ENCODE measurements at regions not wholly inside any gene's neighbourhood (a gene's known extent, or its start where the extent isn't known, plus 50 kb on each side); places are given as distances from the start of the nearest gene placed in this dataset.

DNA sequence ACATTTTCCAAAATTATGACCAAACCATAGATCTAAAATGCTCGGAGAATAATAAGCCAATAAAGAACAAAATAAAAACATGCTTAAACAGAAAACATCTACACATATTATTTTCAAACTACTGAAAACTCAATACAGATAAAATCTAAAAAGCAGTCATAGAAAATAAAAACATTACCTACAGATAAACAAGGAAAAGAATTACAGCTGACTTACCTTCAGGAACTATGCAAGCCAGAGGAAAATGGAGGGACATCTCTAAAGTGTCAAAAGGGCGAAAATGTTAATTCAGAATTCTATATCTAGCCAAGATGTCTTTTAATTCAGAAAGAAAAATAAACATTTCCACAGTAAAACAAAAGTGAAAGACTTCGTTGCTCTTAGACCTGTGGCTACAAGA is 112.9 kb upstream of the GYPC start:
- ChIA-PET CTCF (no interaction called here), POLR2A (ENCODE audit: low non-redundant PET) (no interaction called here)
- DNase-seq (ENCODE audit: low spot score): no peak
- peaks cover 11% of the 10 kb centered on the region for H3K9me3 ChIP-seq (ENCODE audit: low read depth, low read length, poor library complexity, severe bottlenecking)
- H3K27me3 ChIP-seq (replicated peaks; ENCODE audit: insufficient read depth, low read depth, low read length, poor library complexity): peaks cover 11% of the 10 kb centered on the region
- H3K4me1 ChIP-seq (ENCODE audit: insufficient read depth, low read length, poor library complexity, severe bottlenecking): no peaks in the 10 kb centered on the region
- no peak overlapping the region for H3K27ac ChIP-seq (ENCODE audit: low read depth, low read length, poor library complexity, severe bottlenecking)
- no TSS peak for BruUV-seq (replicated peaks)
- no peaks in the 10 kb centered on the region for H3K36me3 ChIP-seq (ENCODE audit: insufficient read depth, low read length, poor library complexity, severe bottlenecking)
- H3K4me3 ChIP-seq (ENCODE audit: low read depth, low read length, poor library complexity, severe bottlenecking): no peak overlapping the region
- TF ChIP-seq EZH2 (IDR thresholded peaks at IDR 0.05; ENCODE audit: borderline replicate concordance, low read depth, low read length, poor library complexity, severe bottlenecking): no peak
- intact Hi-C loops (cut with micrococcal nuclease; ENCODE audit: unreplicated experiment): no loop called here

DNA sequence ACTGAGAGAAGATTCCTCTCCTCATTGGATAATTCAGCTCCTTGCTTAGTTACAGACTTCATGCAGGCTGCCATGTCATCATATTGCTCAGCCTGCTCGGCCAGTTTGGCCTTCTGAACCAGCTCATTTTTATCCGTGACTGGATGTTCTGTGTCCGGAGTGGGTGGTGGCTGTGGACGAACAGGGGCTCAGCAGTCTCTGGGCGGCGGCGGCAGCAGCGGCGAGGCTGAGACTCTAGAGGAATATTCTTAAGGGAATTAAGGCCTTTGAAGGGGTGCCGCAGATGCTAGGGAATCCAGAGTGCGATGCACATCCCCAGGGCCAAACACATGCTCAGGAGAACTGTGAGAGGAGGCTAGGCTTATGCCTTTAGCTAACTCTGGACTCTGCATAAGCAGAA is 97.9 kb upstream of the GYPC start:
- DNase-seq (ENCODE audit: low spot score): no peak
- intact Hi-C loops (cut with micrococcal nuclease; ENCODE audit: unreplicated experiment): no loop called here
- POLR2A ChIA-PET (ENCODE audit: low non-redundant PET): no interaction called here
- no peak overlapping the region for H3K27ac ChIP-seq (ENCODE audit: low read depth, low read length, poor library complexity, severe bottlenecking)
- CTCF ChIA-PET: no interaction called here
- no peaks in the 10 kb centered on the region for H3K36me3 ChIP-seq (ENCODE audit: insufficient read depth, low read length, poor library complexity, severe bottlenecking)
- H3K4me1 ChIP-seq (ENCODE audit: insufficient read depth, low read length, poor library complexity, severe bottlenecking): no peaks in the 10 kb centered on the region
- H3K27me3 ChIP-seq (replicated peaks; ENCODE audit: insufficient read depth, low read depth, low read length, poor library complexity): peaks cover 12% of the 10 kb centered on the region
- TF ChIP-seq EZH2 (IDR thresholded peaks at IDR 0.05; ENCODE audit: borderline replicate concordance, low read depth, low read length, poor library complexity, severe bottlenecking): no peak
- TF ChIP-seq, protein P1, sequence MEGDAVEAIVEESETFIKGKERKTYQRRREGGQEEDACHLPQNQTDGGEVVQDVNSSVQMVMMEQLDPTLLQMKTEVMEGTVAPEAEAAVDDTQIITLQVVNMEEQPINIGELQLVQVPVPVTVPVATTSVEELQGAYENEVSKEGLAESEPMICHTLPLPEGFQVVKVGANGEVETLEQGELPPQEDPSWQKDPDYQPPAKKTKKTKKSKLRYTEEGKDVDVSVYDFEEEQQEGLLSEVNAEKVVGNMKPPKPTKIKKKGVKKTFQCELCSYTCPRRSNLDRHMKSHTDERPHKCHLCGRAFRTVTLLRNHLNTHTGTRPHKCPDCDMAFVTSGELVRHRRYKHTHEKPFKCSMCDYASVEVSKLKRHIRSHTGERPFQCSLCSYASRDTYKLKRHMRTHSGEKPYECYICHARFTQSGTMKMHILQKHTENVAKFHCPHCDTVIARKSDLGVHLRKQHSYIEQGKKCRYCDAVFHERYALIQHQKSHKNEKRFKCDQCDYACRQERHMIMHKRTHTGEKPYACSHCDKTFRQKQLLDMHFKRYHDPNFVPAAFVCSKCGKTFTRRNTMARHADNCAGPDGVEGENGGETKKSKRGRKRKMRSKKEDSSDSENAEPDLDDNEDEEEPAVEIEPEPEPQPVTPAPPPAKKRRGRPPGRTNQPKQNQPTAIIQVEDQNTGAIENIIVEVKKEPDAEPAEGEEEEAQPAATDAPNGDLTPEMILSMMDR (conservative IDR thresholded peaks at IDR 0.05; ENCODE audit: low read depth, low read length): no peak
- H3K9me3 ChIP-seq (ENCODE audit: low read depth, low read length, poor library complexity, severe bottlenecking): no peaks in the 10 kb centered on the region
- no peak overlapping the region for H3K4me3 ChIP-seq (ENCODE audit: low read depth, low read length, poor library complexity, severe bottlenecking)
- no TSS peak for BruUV-seq (replicated peaks)

DNA sequence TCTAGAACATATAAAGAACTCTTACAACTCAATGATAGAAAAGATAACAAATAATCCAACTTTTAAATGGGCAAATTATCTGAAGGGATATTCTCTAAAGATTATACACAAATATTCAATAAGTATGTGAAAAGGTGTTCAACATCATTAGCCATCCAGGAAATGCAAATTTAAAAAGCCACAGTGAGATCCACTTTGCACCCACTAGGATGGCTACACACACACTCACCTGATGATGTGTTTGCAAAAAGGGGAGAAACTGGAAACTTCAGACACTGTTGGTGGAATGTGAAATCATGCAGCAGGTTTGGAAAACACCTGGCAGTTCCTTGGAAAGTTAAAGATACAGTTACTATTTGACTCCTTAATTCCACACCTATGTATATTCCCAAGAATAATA is 87.2 kb upstream of the GYPC start:
- POLR2A ChIA-PET (ENCODE audit: low non-redundant PET): no interaction called here
- intact Hi-C loops (cut with micrococcal nuclease; ENCODE audit: unreplicated experiment): no loop called here
- no TSS peak for BruUV-seq (replicated peaks)
- Histone ChIP-seq H3K4me3 (ENCODE audit: low read depth, low read length, poor library complexity, severe bottlenecking) (no peak overlapping the region), H3K27me3 (replicated peaks; ENCODE audit: insufficient read depth, low read depth, low read length, poor library complexity) (peaks cover 3% of the 10 kb centered on the region), H3K9me3 (ENCODE audit: low read depth, low read length, poor library complexity, severe bottlenecking) (no peaks in the 10 kb centered on the region), H3K4me1 (ENCODE audit: insufficient read depth, low read length, poor library complexity, severe bottlenecking) (no peaks in the 10 kb centered on the region), H3K36me3 (ENCODE audit: insufficient read depth, low read length, poor library complexity, severe bottlenecking) (no peaks in the 10 kb centered on the region), H3K27ac (ENCODE audit: low read depth, low read length, poor library complexity, severe bottlenecking) (no peak overlapping the region)
- no peak for TF ChIP-seq EZH2 (IDR thresholded peaks at IDR 0.05; ENCODE audit: borderline replicate concordance, low read depth, low read length, poor library complexity, severe bottlenecking)
- TF ChIP-seq, protein P1 (conservative IDR thresholded peaks at IDR 0.05; ENCODE audit: low read depth, low read length): no peak
- no peak for DNase-seq (ENCODE audit: low spot score)
- CTCF ChIA-PET: no interaction called here

DNA sequence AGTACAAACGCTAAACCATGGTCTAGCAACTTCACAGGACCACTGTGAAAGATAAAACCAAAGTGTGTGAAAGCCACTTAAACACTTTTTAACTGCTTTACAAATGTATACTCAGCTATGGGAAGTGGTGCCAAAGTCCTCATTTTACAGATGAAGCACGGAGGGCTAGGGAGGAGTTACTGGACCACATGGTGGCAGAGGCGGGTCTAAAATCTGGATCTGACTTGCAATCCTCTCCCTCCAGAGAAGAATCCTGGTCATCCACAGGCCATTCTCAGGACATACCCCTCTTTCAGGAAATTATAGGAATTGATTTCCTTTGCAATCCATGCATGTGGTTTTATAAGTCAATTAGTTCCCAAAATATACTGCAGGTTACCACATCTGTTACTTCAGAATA is 84.6 kb upstream of the GYPC start:
- no TSS peak for BruUV-seq (replicated peaks)
- TF ChIP-seq EZH2 (IDR thresholded peaks at IDR 0.05; ENCODE audit: borderline replicate concordance, low read depth, low read length, poor library complexity, severe bottlenecking): no peak
- TF ChIP-seq, protein P1 (conservative IDR thresholded peaks at IDR 0.05; ENCODE audit: low read depth, low read length): no peak

More for the DNA sequence above, 84.6 kb upstream of the GYPC start:
- Histone ChIP-seq H3K36me3 (ENCODE audit: insufficient read depth, low read length, poor library complexity, severe bottlenecking) (no peaks in the 10 kb centered on the region), H3K4me1 (ENCODE audit: insufficient read depth, low read length, poor library complexity, severe bottlenecking) (no peaks in the 10 kb centered on the region), H3K27ac (ENCODE audit: low read depth, low read length, poor library complexity, severe bottlenecking) (no peak overlapping the region), H3K27me3 (replicated peaks; ENCODE audit: insufficient read depth, low read depth, low read length, poor library complexity) (peaks cover 3% of the 10 kb centered on the region), H3K9me3 (ENCODE audit: low read depth, low read length, poor library complexity, severe bottlenecking) (no peaks in the 10 kb centered on the region), H3K4me3 (ENCODE audit: low read depth, low read length, poor library complexity, severe bottlenecking) (no peak overlapping the region)
- intact Hi-C loops (cut with micrococcal nuclease; ENCODE audit: unreplicated experiment): no loop called here
- CTCF ChIA-PET: no interaction called here
- no peak for DNase-seq (ENCODE audit: low spot score)
- POLR2A ChIA-PET (ENCODE audit: low non-redundant PET): no interaction called here
